RWPE1 (cell line): ENCODE measurements at regions not wholly inside any gene's neighbourhood (a gene's known extent, or its start where the extent isn't known, plus 50 kb on each side); places are given as distances from the start of the nearest gene placed in this dataset.
"Not testable (repeated sequence)": the region's sequence is repeated elsewhere in the genome, so short reads cannot be mapped to it uniquely, and the experiment has no call there.

ENCODE experiments used
- CTCF ChIA-PET: fragments of 350-600 bp; sonication (Branson Sonifier 250); formaldehyde crosslinking; extraction: SDS; loops from one replicate; lab custom pipeline; 2021; lab: Yijun Ruan, JAX
- POLR2A ChIA-PET: fragments of 400-600 bp; formaldehyde crosslinking; extraction: SDS; loops from one replicate; lab custom pipeline; 2020; ENCODE audit warnings: antibody characterized with exemption; ENCODE audit not compliant: low non-redundant PET; lab: Yijun Ruan, JAX
- DNase-seq: peaks from one replicate; pipeline ENCODE4 v3.0.0; 2012; ENCODE audit warnings: low spot score
- H3K27ac ChIP-seq: fragments of 450-650 bp; 2 replicates; pipeline ENCODE4 v1.5.1; 2017
- TF ChIP-seq, protein P1 (sequence below): fragments of 450-650 bp; conservative IDR thresholded peaks from 2 replicates; pipeline ENCODE4 v1.5.1; 2017; ENCODE audit warnings: low read depth, mild to moderate bottlenecking

- ChIA-PET POLR2A (no interaction called here), CTCF (no interaction called here)
- TF ChIP-seq, protein P1, sequence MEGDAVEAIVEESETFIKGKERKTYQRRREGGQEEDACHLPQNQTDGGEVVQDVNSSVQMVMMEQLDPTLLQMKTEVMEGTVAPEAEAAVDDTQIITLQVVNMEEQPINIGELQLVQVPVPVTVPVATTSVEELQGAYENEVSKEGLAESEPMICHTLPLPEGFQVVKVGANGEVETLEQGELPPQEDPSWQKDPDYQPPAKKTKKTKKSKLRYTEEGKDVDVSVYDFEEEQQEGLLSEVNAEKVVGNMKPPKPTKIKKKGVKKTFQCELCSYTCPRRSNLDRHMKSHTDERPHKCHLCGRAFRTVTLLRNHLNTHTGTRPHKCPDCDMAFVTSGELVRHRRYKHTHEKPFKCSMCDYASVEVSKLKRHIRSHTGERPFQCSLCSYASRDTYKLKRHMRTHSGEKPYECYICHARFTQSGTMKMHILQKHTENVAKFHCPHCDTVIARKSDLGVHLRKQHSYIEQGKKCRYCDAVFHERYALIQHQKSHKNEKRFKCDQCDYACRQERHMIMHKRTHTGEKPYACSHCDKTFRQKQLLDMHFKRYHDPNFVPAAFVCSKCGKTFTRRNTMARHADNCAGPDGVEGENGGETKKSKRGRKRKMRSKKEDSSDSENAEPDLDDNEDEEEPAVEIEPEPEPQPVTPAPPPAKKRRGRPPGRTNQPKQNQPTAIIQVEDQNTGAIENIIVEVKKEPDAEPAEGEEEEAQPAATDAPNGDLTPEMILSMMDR: no peak
- no peak for DNase-seq
- no peak overlapping the region for H3K27ac ChIP-seq
Measured at GRCh38 chr17:28256881-28257280, 62.1 kb upstream of the TMEM97 start.

GRCh38 chr17:28258347-28258887 lies 60.6 kb upstream of the TMEM97 start:
- DNase-seq: no peak

GRCh38 chr17:28261219-28261618 lies 57.8 kb upstream of the TMEM97 start:
- TF ChIP-seq, protein P1: no peak
- H3K27ac ChIP-seq: no peak overlapping the region
- POLR2A ChIA-PET: no interaction called here
- CTCF ChIA-PET: interaction anchor here (0.6 to 2.0 kb wide), 3 partner anchors 10 to 98 kb away, joined by 4 to 10 read pairs (median 4); no protein-coding TSS in a partner anchor
- DNase-seq: no peak

More at GRCh38 chr17:28258347-28258887, 60.6 kb upstream of the TMEM97 start:
- ChIA-PET CTCF (no interaction called here), POLR2A (interaction anchor here (0.5 to 0.6 kb wide), 2 partner anchors 161 to 203 kb away, joined by 4 to 5 read pairs; no protein-coding TSS in a partner anchor)
- TF ChIP-seq, protein P1: no peak
- H3K27ac ChIP-seq: no peak overlapping the region

DNA sequence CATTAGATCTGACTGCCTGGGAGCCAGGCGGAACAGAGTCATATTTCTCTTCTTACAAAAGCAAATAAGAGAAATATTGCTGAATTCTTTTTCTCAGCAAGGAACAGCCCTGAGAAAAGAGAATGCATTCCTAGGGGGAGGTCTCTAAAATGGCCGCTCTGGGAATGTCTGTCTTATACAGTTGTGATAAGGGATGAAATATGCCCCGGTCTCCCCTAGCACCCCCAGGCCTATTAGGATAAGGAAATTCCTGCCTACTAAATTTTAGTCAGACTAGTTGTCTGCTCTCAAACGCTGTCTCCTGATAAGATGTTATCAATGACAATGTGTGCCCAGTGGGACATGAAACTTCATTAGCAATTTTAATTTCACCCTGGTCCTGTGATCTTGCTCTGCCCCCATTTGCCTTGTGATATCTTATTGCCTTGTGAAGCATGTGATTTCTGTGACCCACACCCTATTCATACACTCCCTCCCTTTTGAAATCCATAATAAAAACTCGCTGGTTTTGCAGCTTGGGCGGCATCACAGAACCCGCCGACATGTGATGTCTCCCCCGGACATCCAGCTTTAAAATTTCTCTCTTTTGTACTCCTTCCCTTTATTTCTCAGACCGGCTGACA lies 56.8 kb upstream of the TMEM97 start:
- DNase-seq, POLR2A ChIA-PET, H3K27ac ChIP-seq: not testable (repeated sequence)
- CTCF ChIA-PET: interaction anchor here (0.7 kb wide), 1 partner anchor 14 kb away, joined by 4 read pairs; no protein-coding TSS in a partner anchor

GRCh38 chr17:28264902-28265548 lies 54.0 kb upstream of the TMEM97 start:
- CTCF ChIA-PET, POLR2A ChIA-PET, DNase-seq: not testable (repeated sequence)
- H3K27ac ChIP-seq: peak overlapping the region; percentile 94

DNA sequence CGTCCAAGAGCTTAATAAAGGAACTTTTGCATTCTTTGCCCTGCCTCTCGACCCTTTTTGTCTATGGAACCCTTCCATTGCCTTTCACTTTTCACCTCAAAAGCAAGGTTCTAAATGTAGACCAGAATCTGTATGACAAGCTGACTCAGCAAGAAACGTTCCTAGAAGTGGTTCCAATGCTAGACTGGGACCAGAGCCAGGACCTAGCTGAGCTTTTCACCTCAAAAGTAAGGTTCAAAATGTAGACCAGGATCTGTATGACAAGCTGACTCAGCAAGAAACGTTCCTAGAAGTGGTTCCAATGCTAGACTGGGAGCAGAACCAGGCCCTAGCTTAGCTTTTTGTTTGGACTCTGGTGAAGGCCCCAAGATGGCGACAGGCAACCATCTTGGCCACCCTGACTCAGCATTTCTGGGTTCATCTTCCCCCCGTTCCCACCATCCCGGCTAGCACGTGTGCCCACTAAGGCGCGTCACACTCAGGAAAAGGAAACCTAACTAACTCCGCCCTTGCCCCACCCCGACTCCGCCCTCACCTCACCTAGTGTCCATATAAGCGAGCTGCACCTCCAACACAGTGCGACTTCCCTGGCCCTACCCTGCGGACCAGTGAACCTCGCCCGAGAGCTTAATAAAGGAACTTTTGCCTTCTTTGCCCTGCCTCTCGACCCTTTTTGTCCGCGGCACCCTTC lies 53.0 kb upstream of the TMEM97 start:
- POLR2A ChIA-PET, DNase-seq: not testable (repeated sequence)
- H3K27ac ChIP-seq: peak overlapping the region; percentile 94
- CTCF ChIA-PET: interaction anchor here (0.6 kb wide), 1 partner anchor 15 kb away, joined by 4 read pairs; no protein-coding TSS in a partner anchor

DNA sequence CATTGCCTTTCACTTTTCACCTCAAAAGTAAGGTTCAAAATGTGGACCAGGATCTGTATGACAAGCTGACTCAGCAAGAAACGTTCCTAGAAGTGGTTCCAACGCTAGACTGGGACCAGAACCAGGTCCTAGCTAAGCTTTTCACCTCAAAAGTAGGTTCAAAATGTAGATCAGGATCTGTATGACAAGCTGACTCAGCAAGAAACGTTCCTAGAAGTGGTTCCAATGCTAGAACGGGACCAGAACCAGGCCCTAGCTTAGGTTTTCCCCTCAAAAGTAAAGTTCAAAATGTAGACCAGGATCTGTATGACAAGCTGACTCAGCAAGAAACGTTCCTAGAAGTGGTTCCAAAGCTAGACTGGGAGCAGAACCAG lies 52.5 kb upstream of the TMEM97 start:
- POLR2A ChIA-PET, DNase-seq, CTCF ChIA-PET: not testable (repeated sequence)
- peak overlapping the region; percentile 94 for H3K27ac ChIP-seq

DNA sequence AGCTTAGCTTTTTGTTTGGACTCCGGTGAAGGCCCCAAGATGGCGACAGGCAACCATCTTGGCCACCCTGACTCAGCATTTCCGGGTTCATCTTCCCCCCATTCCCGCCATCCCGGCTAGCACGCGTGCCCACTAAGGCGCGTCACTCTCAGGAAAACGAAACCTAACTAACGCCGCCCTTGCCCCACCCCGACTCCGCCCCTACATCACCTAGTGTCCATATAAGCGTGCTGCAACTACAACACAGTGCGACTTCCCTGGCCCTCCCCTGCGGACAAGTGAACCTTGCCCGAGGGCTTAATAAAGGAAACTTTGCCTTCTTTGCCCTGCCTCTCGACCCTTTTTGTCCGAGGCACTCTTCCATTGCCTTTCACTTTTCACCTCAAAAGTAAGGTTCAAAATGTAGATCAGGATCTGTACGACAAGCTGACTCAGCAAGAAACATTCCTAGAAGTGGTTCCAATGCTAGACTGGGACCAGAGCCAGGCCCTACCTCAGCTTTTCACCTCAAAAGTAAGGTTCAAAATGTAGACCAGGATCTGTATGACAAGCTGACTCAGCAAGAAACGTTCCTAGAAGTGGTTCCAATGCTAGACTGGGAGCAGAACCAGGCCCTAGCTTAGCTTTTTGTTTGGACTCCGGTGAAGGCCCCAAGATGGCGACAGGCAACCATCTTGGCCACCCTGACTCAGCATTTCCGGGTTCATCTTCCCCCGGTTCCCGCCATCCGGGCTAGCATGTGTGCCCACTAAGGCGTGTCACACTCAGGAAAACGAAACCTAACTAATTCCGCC lies 51.9 kb upstream of the TMEM97 start:
- DNase-seq, CTCF ChIA-PET, POLR2A ChIA-PET, H3K27ac ChIP-seq: not testable (repeated sequence)
